ENCODE measurements at regions not wholly inside any gene's neighbourhood (a gene's known extent, or its start where the extent isn't known, plus 50 kb on each side); places are given as distances from the start of the nearest gene placed in this dataset.

- ATAC-seq: no peak
- DNase-seq (ENCODE audit: missing footprints): no peak
- intact Hi-C loops (cut with DNase I): loop anchor here (5.0 to 10.0 kb wide), 3 partner anchors 285 to 765 kb away; no protein-coding TSS in a partner anchor
These were observed 107.4 kb downstream of the PERP start for GRCh38 chr6:137999815-138000214.

GRCh38 chr6:138000941-138001340 is 106.3 kb downstream of the PERP start:
- intact Hi-C loops (cut with DNase I): loop anchor here (1.0 to 10.0 kb wide), 4 partner anchors 108 to 764 kb away; no protein-coding TSS in a partner anchor
- no peak for ATAC-seq
- no peak for DNase-seq (ENCODE audit: missing footprints)

- peak; percentile 42 for ATAC-seq
- DNase-seq (ENCODE audit: missing footprints): no peak
- intact Hi-C loops (cut with DNase I): loop anchor here (1.0 to 10.0 kb wide), 4 partner anchors 107 to 763 kb away; no protein-coding TSS in a partner anchor
These were observed 105.4 kb downstream of the PERP start for GRCh38 chr6:138001750-138002349.

GRCh38 chr6:138004430-138005287 is 102.6 kb downstream of the PERP start:
- DNase-seq (ENCODE audit: missing footprints): no peak
- no peak for ATAC-seq

GRCh38 chr6:138005846-138006245 is 101.4 kb downstream of the PERP start:
- no peak for ATAC-seq
- DNase-seq (ENCODE audit: missing footprints): no peak
- intact Hi-C loops (cut with DNase I): loop anchor here (10.0 kb wide), 2 partner anchors 279 to 759 kb away; no protein-coding TSS in a partner anchor

More at GRCh38 chr6:138004430-138005287, 102.6 kb downstream of the PERP start:
- intact Hi-C loops (cut with DNase I): loop anchor here (5.0 to 10.0 kb wide), 3 partner anchors 280 to 760 kb away; no protein-coding TSS in a partner anchor

GRCh38 chr6:138007014-138007472 is 100.2 kb downstream of the PERP start:
- DNase-seq (ENCODE audit: missing footprints): no peak
- intact Hi-C loops (cut with DNase I): loop anchor here (10.0 kb wide), 2 partner anchors 278 to 758 kb away; no protein-coding TSS in a partner anchor
- no peak for ATAC-seq

GRCh38 chr6:138008791-138009190 is 98.4 kb downstream of the PERP start:
- DNase-seq (ENCODE audit: missing footprints) (no peak), ATAC-seq (no peak)
- intact Hi-C loops (cut with DNase I): loop anchor here (10.0 kb wide), 2 partner anchors 276 to 756 kb away; no protein-coding TSS in a partner anchor

- no peak for ATAC-seq
- no peak for DNase-seq (ENCODE audit: missing footprints)
- intact Hi-C loops (cut with DNase I): no loop called here
These were observed 95.8 kb downstream of the PERP start for GRCh38 chr6:138011413-138011812.

GRCh38 chr6:138012682-138013081 is 94.5 kb downstream of the PERP start:
- intact Hi-C loops (cut with DNase I): no loop called here
- ATAC-seq (no peak), DNase-seq (ENCODE audit: missing footprints) (no peak)

GRCh38 chr6:138013959-138014358 is 93.3 kb downstream of the PERP start:
- no peak for DNase-seq (ENCODE audit: missing footprints)
- intact Hi-C loops (cut with DNase I): no loop called here
- ATAC-seq: no peak

GRCh38 chr6:138017166-138017757 is 90.0 kb downstream of the PERP start:
- DNase-seq (ENCODE audit: missing footprints) (no peak), ATAC-seq (no peak)
- intact Hi-C loops (cut with DNase I): no loop called here

- DNase-seq (ENCODE audit: missing footprints): no peak
- no peak for ATAC-seq
- intact Hi-C loops (cut with DNase I): no loop called here
These were observed 88.9 kb downstream of the PERP start for GRCh38 chr6:138018297-138018696.

GRCh38 chr6:138025528-138025978 is 81.7 kb downstream of the PERP start:
- ATAC-seq (no peak), DNase-seq (ENCODE audit: missing footprints) (no peak)
- intact Hi-C loops (cut with DNase I): no loop called here

GRCh38 chr6:138026342-138026741 is 80.9 kb downstream of the PERP start:
- DNase-seq (ENCODE audit: missing footprints) (no peak), ATAC-seq (no peak)
- intact Hi-C loops (cut with DNase I): no loop called here

GRCh38 chr6:138028893-138029292 is 78.3 kb downstream of the PERP start:
- intact Hi-C loops (cut with DNase I): no loop called here
- no peak for ATAC-seq

GRCh38 chr6:138030872-138031271 is 76.3 kb downstream of the PERP start:
- ATAC-seq (no peak), DNase-seq (ENCODE audit: missing footprints) (no peak)

More at GRCh38 chr6:138028893-138029292, 78.3 kb downstream of the PERP start:
- DNase-seq (ENCODE audit: missing footprints): no peak

GRCh38 chr6:138031417-138031816 is 75.8 kb downstream of the PERP start:
- intact Hi-C loops (cut with DNase I): no loop called here
- ATAC-seq (no peak), DNase-seq (ENCODE audit: missing footprints) (no peak)

More at GRCh38 chr6:138030872-138031271, 76.3 kb downstream of the PERP start:
- intact Hi-C loops (cut with DNase I): no loop called here

- ATAC-seq (peak; percentile 62), DNase-seq (ENCODE audit: missing footprints) (no peak)
- intact Hi-C loops (cut with DNase I): no loop called here
These were observed 75.4 kb downstream of the PERP start for GRCh38 chr6:138031850-138032249.

GRCh38 chr6:138032571-138032970 is 74.6 kb downstream of the PERP start:
- DNase-seq (ENCODE audit: missing footprints) (no peak), ATAC-seq (no peak)
- intact Hi-C loops (cut with DNase I): no loop called here

Measured in Right ventricle myocardium inferior (tissue), 1 donor.